OCI-LY3 (cell line): ENCODE measurements at regions not wholly inside any gene's neighbourhood (a gene's known extent, or its start where the extent isn't known, plus 50 kb on each side); places are given as distances from the start of the nearest gene placed in this dataset.

Experiments
- EZH2phosphoT487 ChIP-seq: fragments of 200-600 bp; shearing (Covaris generic); IDR thresholded peaks from 2 replicates; pipeline ENCODE4 v1.6.1; 2018; ENCODE audit warnings: antibody characterized with exemption, mixed run types, low read depth
- TF ChIP-seq, protein P1 (sequence below): fragments of 200-600, 300-600 bp; sonication (generic); IDR thresholded peaks from 2 replicates; pipeline ENCODE4 v1.5.1; 2014; ENCODE audit warnings: antibody characterized with exemption, low read length, low read depth

DNA sequence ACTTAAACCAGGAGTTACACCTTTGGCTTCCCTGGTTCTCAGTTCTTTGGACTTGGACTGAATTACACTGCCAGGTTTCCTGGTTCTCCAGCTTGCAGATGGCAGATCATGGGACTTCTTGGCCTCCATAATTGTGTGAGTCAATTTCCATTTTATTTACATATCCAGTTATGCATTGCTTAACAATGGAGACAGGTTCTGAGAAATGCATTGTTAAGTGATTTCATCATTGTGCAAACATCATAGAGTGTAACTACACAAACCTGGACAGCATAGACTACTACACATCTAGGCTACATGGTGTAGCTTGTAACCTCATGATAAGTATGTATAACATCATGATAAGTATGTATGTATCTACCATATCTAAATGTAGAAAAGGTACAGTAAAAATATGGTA, 276.1 kb upstream of the BTG1 start:
- TF ChIP-seq, protein P1, sequence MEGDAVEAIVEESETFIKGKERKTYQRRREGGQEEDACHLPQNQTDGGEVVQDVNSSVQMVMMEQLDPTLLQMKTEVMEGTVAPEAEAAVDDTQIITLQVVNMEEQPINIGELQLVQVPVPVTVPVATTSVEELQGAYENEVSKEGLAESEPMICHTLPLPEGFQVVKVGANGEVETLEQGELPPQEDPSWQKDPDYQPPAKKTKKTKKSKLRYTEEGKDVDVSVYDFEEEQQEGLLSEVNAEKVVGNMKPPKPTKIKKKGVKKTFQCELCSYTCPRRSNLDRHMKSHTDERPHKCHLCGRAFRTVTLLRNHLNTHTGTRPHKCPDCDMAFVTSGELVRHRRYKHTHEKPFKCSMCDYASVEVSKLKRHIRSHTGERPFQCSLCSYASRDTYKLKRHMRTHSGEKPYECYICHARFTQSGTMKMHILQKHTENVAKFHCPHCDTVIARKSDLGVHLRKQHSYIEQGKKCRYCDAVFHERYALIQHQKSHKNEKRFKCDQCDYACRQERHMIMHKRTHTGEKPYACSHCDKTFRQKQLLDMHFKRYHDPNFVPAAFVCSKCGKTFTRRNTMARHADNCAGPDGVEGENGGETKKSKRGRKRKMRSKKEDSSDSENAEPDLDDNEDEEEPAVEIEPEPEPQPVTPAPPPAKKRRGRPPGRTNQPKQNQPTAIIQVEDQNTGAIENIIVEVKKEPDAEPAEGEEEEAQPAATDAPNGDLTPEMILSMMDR: no peak
- TF ChIP-seq EZH2phosphoT487: no peak
